GM19025 (cell line): ENCODE measurements at regions not wholly inside any gene's neighbourhood (a gene's known extent, or its start where the extent isn't known, plus 50 kb on each side); places are given as distances from the start of the nearest gene placed in this dataset.
"Not testable (repeated sequence)": the region's sequence is repeated elsewhere in the genome, so short reads cannot be mapped to it uniquely, and the experiment has no call there.

ENCODE experiments used
- ATAC-seq: cut with Tn5 transposase; IDR thresholded peaks from one replicate; pipeline ENCODE4 v1.9.1; 2021; ENCODE audit warnings: mild to moderate bottlenecking, low read depth, moderate library complexity; ENCODE audit not compliant: unreplicated experiment

- ATAC-seq: no peak
Observed at GRCh38 chr7:94706996-94707740, 51.2 kb upstream of the SGCE start.

- no peak for ATAC-seq
Observed at GRCh38 chr7:94710256-94710655, 54.3 kb upstream of the SGCE start.

DNA sequence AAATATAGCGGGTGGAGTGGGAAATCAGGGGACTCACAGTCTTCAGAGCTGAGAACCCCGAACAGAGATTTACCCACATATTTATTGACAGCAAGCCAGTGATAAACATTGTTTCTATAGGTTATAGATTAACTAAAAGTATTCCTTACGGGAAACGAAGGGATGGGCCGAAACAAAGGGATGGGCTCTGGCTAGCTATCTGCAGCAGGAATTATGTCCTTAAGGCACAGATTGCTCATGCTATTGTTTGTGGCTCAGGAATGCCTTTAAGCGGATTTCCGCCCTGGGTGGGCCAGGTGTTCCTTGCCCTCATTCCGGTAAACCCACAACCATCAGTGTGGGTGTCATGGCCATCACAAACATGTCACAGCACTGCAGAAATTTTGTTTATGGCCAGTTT is 66.4 kb upstream of the SGCE start:
- not testable (repeated sequence) for ATAC-seq

DNA sequence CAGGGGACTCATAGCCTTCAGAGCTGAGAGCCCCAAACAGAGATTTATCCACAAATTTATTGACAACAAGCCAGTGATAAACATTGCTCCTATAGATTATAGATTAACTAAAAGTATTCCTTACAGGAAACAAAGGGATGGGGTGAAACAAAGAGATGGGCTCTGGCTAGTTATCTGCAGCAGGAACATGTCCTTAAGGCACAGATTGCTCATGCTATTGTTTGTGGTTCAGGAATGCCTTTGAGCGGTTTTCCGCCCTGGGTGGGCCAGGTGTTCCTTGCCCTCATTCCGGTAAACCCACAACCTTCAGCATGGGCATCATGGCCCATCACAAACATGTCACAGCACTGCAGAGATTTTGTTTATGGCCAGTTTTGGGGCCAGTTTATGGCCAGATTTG is 73.0 kb upstream of the SGCE start:
- not testable (repeated sequence) for ATAC-seq

DNA sequence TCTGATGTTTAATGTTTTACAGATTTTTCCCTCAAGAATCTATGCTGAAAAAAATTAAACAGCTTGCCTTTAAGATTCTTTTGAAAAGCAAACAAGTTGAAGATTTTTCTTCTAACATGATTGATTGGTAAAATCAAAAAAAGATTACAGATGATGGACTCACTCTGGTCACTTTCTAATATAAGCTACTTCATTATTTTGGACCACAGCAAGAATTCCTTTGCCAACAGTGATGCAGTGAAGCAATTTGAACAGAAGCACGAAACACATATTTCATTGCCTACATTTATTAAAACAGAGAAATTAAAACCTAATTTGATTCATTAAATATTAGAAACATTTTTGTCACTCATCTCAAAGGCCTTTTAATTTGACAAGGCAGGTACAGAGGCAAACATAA is 82.1 kb upstream of the SGCE start:
- no peak for ATAC-seq

DNA sequence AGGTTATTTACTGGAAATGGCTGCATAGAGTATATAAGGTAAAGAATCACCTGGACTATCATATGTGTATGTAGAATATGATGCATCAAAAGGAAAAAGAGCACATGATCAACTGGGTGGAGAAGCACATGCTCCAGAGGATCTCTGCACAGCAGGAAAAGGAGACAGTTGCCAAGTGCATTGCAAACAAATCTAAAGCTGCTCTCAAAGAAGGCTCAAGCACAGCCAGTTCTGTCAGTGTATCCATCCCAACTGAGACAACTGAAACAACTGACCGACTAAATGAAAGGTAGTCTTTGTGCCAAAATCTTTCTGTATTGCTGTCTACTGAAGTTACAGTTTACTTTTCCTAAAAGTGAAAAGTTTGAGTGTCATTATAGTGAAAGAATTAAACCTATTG is 83.2 kb upstream of the SGCE start:
- no peak for ATAC-seq

GRCh38 chr7:94740509-94740908 is 84.6 kb upstream of the SGCE start:
- no peak for ATAC-seq

DNA sequence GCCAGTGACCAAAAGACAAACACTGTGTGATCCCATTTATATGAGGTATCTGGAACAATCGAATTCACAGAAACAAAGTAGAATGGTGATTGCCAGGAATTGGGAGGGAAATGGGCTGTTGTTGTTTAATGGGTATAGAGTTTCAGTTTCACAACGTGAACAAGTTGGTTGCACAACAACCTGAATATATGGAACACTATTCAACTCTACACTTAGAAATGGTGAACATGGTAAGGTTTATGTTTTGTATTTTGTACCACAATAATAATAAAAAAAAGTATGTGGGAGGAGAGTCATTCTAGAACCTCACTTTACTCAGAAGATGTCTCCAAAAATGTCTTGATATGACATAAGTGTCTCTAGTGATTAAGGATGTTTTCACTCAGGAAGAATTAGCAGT is 85.2 kb upstream of the SGCE start:
- no peak for ATAC-seq

DNA sequence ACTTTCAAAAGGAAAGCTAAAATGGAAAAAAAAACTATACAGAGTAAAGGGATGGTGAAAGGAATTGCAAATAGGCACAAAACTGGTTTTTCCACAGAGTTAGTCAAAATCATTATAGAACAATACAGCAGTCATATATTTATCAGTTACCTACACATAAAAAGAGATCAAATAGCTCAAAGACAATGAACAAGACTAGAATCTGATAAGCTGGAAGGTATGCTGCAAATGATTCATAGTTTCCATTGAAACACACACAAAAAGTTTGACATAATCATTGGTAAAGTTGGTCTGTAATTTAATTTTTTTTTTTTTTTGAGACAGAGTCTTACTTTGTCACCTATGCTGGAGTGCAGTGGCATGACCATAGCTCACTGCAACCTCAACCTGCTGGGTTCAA is 92.4 kb upstream of the SGCE start:
- ATAC-seq: no peak

- no peak for ATAC-seq
Observed at GRCh38 chr7:94760446-94761100, 104.6 kb upstream of the SGCE start.

GRCh38 chr7:94761451-94761850 is 105.5 kb upstream of the SGCE start:
- ATAC-seq: no peak

DNA sequence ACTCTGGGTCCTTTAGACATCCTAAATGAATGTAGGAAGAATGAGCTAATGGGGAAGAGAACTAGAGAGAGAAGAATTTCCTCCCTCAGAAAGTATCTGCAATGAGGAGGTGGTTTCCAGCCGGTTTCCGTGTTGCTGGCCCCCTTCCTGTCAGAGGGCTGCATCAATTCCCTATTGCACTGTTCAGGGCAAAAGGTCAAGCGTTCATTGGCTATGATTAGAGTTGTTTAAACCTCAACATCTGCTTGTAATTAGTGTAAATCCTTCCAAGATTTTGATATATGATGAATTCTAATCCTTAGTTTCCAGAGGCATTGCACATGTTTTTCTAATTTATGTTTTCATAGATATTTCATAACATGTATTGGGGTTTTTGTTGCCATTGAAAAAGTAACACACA is 107.3 kb upstream of the SGCE start:
- peak; percentile 64 for ATAC-seq

- ATAC-seq: no peak
Observed at GRCh38 chr7:94769724-94770123, 113.8 kb upstream of the SGCE start.

DNA sequence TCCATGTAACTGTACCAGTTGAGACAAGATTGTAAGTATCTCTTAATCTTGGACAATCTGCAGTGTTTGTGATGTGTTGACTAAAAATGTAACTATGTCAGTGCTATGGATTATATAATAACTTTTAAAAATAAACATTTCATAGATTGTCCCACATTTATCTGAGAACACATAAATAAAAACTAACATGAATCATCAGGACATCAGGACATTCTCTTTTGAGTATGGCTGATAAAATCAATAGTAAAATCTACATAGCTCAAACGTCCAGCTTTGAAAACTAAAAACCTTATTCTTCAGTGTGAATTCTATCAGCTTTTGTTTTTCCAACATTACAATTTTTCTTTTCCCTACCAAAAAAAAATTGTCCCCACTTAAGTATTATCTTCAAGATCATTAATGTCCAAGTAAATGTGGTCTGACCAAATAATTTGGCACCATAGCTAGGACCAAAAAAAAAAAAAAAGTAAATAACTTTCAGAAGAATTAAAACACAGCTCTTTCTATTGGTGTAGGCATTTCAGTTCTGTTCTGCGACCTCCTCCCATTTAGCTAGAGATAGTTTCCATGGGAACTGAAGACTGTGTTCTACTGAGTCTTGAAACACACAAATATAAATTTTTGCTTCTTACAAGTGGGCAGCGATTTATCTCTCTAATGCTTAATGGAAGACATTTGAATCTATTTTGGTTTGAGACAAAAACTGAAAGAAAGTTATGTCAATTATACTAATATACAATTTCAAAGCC is 123.0 kb upstream of the SGCE start:
- ATAC-seq: no peak

- no peak for ATAC-seq
Observed at GRCh38 chr7:94779861-94780260, 123.9 kb upstream of the SGCE start.

DNA sequence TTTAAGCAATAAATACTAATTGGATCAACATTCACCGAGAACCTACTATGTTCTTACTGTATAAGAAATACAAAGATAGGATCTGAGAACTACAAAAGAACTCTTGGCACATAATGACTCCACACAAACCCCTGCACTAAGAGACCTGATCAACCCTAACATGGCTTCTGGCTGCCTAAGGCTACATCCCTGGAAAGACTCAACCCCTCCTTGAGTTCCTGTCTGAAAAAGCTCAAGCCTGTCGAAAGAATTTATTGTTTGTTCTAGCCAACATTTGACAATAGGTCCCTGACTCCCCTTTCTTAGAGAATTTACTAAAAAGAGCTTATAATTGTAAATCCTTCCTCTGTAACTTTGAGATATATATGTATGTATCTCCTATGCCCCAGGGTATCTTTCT is 125.3 kb upstream of the SGCE start:
- no peak for ATAC-seq

DNA sequence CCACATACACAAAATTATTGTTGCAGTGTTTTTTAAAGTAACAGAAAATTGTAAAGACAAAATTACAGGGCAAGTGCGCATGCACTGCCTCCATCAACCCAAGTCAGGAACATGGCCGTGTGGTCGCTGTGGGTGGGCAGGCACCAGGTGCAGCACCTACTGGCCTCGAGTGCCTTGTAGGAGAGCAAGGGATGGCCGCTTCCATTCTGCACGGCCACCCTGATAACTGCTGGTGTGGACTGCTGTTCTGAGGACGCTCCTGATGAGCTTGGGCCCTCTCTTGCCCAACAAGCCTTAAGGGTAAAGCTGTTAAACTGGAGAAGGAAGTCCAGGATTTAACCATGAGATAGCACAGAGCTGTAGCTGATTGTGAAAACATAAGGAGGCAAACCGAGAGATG is 124.6 kb upstream of the PPP1R9A start:
- ATAC-seq: no peak

- ATAC-seq: no peak
Observed at GRCh38 chr7:94787285-94787684, 120.1 kb upstream of the PPP1R9A start.

GRCh38 chr7:94788378-94788777 is 119.0 kb upstream of the PPP1R9A start:
- not testable (repeated sequence) for ATAC-seq

GRCh38 chr7:94792241-94792640 is 115.2 kb upstream of the PPP1R9A start:
- ATAC-seq: no peak

DNA sequence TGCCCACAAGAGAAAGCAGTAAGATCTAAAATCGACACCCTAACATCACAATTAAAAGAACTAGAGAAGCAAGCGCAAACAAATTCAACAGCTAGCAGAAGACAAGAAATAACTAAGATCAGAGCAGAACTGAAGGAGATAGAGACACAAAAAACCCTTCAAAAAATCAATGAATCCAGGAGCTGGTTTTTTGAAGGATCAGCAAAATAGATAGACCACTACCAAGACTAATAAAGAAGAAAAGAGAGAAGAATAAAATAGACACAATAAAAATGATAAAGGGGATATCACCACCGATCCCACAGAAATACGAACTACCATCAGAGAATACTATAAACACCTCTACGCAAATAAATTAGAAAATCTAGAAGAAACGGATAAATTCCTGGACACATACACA is 110.0 kb upstream of the PPP1R9A start:
- ATAC-seq: not testable (repeated sequence)

- no peak for ATAC-seq
Observed at GRCh38 chr7:94803821-94804220, 103.6 kb upstream of the PPP1R9A start.
